ENCODE measurements at regions not wholly inside any gene's neighbourhood (a gene's known extent, or its start where the extent isn't known, plus 50 kb on each side); places are given as distances from the start of the nearest gene placed in this dataset.

- Mint-ChIP-seq H3K36me3 (no peaks in the 10 kb centered on the region), H3K27me3 (peaks cover 72% of the 10 kb centered on the region), H3K4me1 (peaks cover 19% of the 10 kb centered on the region), H3K4me3 (no peak overlapping the region), H3K27ac (no peak overlapping the region), H3K9me3 (no peaks in the 10 kb centered on the region)
- no peak for DNase-seq
Observed at GRCh38 chr14:54216827-54217226, 180.0 kb upstream of the CDKN3 start.

- peaks cover 19% of the 10 kb centered on the region for H3K4me1 Mint-ChIP-seq
- no peaks in the 10 kb centered on the region for H3K36me3 Mint-ChIP-seq
- peak overlapping the region; percentile 38 for H3K4me3 Mint-ChIP-seq
Observed at GRCh38 chr14:54219261-54220070, 177.3 kb upstream of the CDKN3 start.

GRCh38 chr14:54220071-54220703 is 176.6 kb upstream of the CDKN3 start:
- no peak overlapping the region for H3K27ac Mint-ChIP-seq
- H3K4me3 Mint-ChIP-seq = peak overlapping the region; percentile 38
- DNase-seq = no peak

More at GRCh38 chr14:54219261-54220070, 177.3 kb upstream of the CDKN3 start:
- H3K27me3 Mint-ChIP-seq = peaks cover 80% of the 10 kb centered on the region
- peak; percentile 3 for DNase-seq
- H3K27ac Mint-ChIP-seq = no peak overlapping the region
- H3K9me3 Mint-ChIP-seq = no peaks in the 10 kb centered on the region

GRCh38 chr14:54220704-54221431 is 175.9 kb upstream of the CDKN3 start:
- H3K27me3 Mint-ChIP-seq = peaks cover 86% of the 10 kb centered on the region
- peaks cover 19% of the 10 kb centered on the region for H3K4me1 Mint-ChIP-seq
- no peak overlapping the region for H3K27ac Mint-ChIP-seq
- no peak for DNase-seq
- no peaks in the 10 kb centered on the region for H3K9me3 Mint-ChIP-seq
- no peak overlapping the region for H3K4me3 Mint-ChIP-seq
- H3K36me3 Mint-ChIP-seq = no peaks in the 10 kb centered on the region

More at GRCh38 chr14:54220071-54220703, 176.6 kb upstream of the CDKN3 start:
- Mint-ChIP-seq H3K9me3 (no peaks in the 10 kb centered on the region), H3K27me3 (peaks cover 86% of the 10 kb centered on the region), H3K36me3 (no peaks in the 10 kb centered on the region), H3K4me1 (peaks cover 19% of the 10 kb centered on the region)

GRCh38 chr14:54221432-54221803 is 175.4 kb upstream of the CDKN3 start:
- no peaks in the 10 kb centered on the region for H3K36me3 Mint-ChIP-seq
- H3K4me1 Mint-ChIP-seq = peaks cover 19% of the 10 kb centered on the region
- no peak overlapping the region for H3K4me3 Mint-ChIP-seq
- peaks cover 87% of the 10 kb centered on the region for H3K27me3 Mint-ChIP-seq
- H3K9me3 Mint-ChIP-seq = no peaks in the 10 kb centered on the region
- DNase-seq = no peak
- H3K27ac Mint-ChIP-seq = no peak overlapping the region

- Mint-ChIP-seq H3K27ac (no peak overlapping the region), H3K4me3 (no peak overlapping the region), H3K9me3 (no peaks in the 10 kb centered on the region), H3K27me3 (peaks cover 84% of the 10 kb centered on the region), H3K4me1 (peaks cover 19% of the 10 kb centered on the region), H3K36me3 (no peaks in the 10 kb centered on the region)
- DNase-seq = no peak
Observed at GRCh38 chr14:54221971-54222370, 174.8 kb upstream of the CDKN3 start.

- Mint-ChIP-seq H3K36me3 (no peaks in the 10 kb centered on the region), H3K4me1 (peaks cover 17% of the 10 kb centered on the region), H3K4me3 (no peak overlapping the region), H3K9me3 (no peaks in the 10 kb centered on the region), H3K27ac (no peak overlapping the region), H3K27me3 (peaks cover 68% of the 10 kb centered on the region)
- no peak for DNase-seq
Observed at GRCh38 chr14:54223831-54224402, 172.9 kb upstream of the CDKN3 start.

- Mint-ChIP-seq H3K9me3 (no peaks in the 10 kb centered on the region), H3K4me3 (no peak overlapping the region), H3K27me3 (peaks cover 54% of the 10 kb centered on the region), H3K4me1 (peaks cover 4% of the 10 kb centered on the region), H3K36me3 (no peaks in the 10 kb centered on the region), H3K27ac (no peak overlapping the region)
- no peak for DNase-seq
Observed at GRCh38 chr14:54225457-54226060, 171.2 kb upstream of the CDKN3 start.

- Mint-ChIP-seq H3K27ac (no peak overlapping the region), H3K27me3 (peaks cover 48% of the 10 kb centered on the region), H3K36me3 (no peaks in the 10 kb centered on the region), H3K9me3 (no peaks in the 10 kb centered on the region), H3K4me3 (no peak overlapping the region), H3K4me1 (no peaks in the 10 kb centered on the region)
- DNase-seq = no peak
Observed at GRCh38 chr14:54226103-54226502, 170.7 kb upstream of the CDKN3 start.

- no peak overlapping the region for H3K27ac Mint-ChIP-seq
- no peak overlapping the region for H3K4me3 Mint-ChIP-seq
- H3K36me3 Mint-ChIP-seq = no peaks in the 10 kb centered on the region
- no peak for DNase-seq
- no peaks in the 10 kb centered on the region for H3K4me1 Mint-ChIP-seq
- peaks cover 44% of the 10 kb centered on the region for H3K27me3 Mint-ChIP-seq
- H3K9me3 Mint-ChIP-seq = no peaks in the 10 kb centered on the region
Observed at GRCh38 chr14:54226558-54226957, 170.2 kb upstream of the CDKN3 start.

GRCh38 chr14:54229136-54229535 is 167.7 kb upstream of the CDKN3 start:
- Mint-ChIP-seq H3K9me3 (no peaks in the 10 kb centered on the region), H3K27ac (no peak overlapping the region), H3K27me3 (peaks cover 20% of the 10 kb centered on the region), H3K4me3 (no peak overlapping the region), H3K36me3 (peaks cover 1% of the 10 kb centered on the region), H3K4me1 (no peaks in the 10 kb centered on the region)
- no peak for DNase-seq

GRCh38 chr14:54230645-54231044 is 166.2 kb upstream of the CDKN3 start:
- no peak overlapping the region for H3K27ac Mint-ChIP-seq
- no peaks in the 10 kb centered on the region for H3K9me3 Mint-ChIP-seq
- H3K27me3 Mint-ChIP-seq = peaks cover 8% of the 10 kb centered on the region
- no peak for DNase-seq
- no peak overlapping the region for H3K4me3 Mint-ChIP-seq
- H3K4me1 Mint-ChIP-seq = no peaks in the 10 kb centered on the region
- peaks cover 1% of the 10 kb centered on the region for H3K36me3 Mint-ChIP-seq

GRCh38 chr14:54232735-54233134 is 164.1 kb upstream of the CDKN3 start:
- peaks cover 4% of the 10 kb centered on the region for H3K27me3 Mint-ChIP-seq
- no peaks in the 10 kb centered on the region for H3K4me1 Mint-ChIP-seq
- no peak overlapping the region for H3K27ac Mint-ChIP-seq
- H3K9me3 Mint-ChIP-seq = no peaks in the 10 kb centered on the region
- DNase-seq = no peak
- no peak overlapping the region for H3K4me3 Mint-ChIP-seq
- H3K36me3 Mint-ChIP-seq = peaks cover 1% of the 10 kb centered on the region

- Mint-ChIP-seq H3K4me1 (no peaks in the 10 kb centered on the region), H3K27ac (no peak overlapping the region), H3K4me3 (no peak overlapping the region), H3K36me3 (no peaks in the 10 kb centered on the region), H3K9me3 (peaks cover 3% of the 10 kb centered on the region), H3K27me3 (no peaks in the 10 kb centered on the region)
- no peak for DNase-seq
Observed at GRCh38 chr14:54241517-54241916, 155.3 kb upstream of the CDKN3 start.

GRCh38 chr14:54251356-54251755 is 145.5 kb upstream of the CDKN3 start:
- Mint-ChIP-seq H3K27ac (no peak overlapping the region), H3K36me3 (no peaks in the 10 kb centered on the region), H3K4me3 (no peak overlapping the region), H3K27me3 (peaks cover 34% of the 10 kb centered on the region), H3K4me1 (peaks cover 5% of the 10 kb centered on the region), H3K9me3 (no peaks in the 10 kb centered on the region)
- DNase-seq = no peak

Data from activated naive CD8-positive, alpha-beta T cell treated with anti-CD3 and anti-CD28 coated beads for 36 hours (primary cell).